ENCODE measurements at regions not wholly inside any gene's neighbourhood (a gene's known extent, or its start where the extent isn't known, plus 50 kb on each side); places are given as distances from the start of the nearest gene placed in this dataset.

DNA sequence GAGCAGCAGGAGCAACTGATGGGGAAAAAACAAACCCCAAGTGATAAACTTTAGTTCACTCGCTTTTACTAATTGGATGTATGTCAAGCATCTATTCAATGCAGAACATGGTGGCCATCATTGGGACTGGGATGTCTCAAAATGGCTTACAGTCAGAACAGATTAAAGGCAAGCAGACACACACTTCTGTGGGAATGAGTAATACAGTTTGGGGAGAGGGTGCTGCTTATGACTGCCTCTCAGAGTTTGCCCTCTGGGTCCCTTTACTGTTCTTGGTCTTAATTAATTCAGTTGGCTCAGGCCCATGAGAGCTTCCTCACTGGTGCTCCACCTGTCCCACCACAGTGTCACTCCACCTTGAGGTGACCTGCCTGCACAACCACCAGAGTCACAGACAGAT, 119.5 kb downstream of the TBX19 start:
- H4K20me1 ChIP-seq (ENCODE audit: low read depth, low read length), result no peaks in the 10 kb centered on the region
- H3K36me3 ChIP-seq (ENCODE audit: low read length), result no peaks in the 10 kb centered on the region
- H3K4me3 ChIP-seq (ENCODE audit: insufficient read depth, low read length, poor library complexity, severe bottlenecking), result no peak overlapping the region
- H2AFZ ChIP-seq (ENCODE audit: low read depth, low read length, severe bottlenecking), result no peak overlapping the region
- no peak overlapping the region for H3K9ac ChIP-seq (ENCODE audit: low read length)
- no peak for TF ChIP-seq EZH2phosphoT487 (conservative IDR thresholded peaks at IDR 0.05; ENCODE audit: low read length)
- TF ChIP-seq, protein P1, sequence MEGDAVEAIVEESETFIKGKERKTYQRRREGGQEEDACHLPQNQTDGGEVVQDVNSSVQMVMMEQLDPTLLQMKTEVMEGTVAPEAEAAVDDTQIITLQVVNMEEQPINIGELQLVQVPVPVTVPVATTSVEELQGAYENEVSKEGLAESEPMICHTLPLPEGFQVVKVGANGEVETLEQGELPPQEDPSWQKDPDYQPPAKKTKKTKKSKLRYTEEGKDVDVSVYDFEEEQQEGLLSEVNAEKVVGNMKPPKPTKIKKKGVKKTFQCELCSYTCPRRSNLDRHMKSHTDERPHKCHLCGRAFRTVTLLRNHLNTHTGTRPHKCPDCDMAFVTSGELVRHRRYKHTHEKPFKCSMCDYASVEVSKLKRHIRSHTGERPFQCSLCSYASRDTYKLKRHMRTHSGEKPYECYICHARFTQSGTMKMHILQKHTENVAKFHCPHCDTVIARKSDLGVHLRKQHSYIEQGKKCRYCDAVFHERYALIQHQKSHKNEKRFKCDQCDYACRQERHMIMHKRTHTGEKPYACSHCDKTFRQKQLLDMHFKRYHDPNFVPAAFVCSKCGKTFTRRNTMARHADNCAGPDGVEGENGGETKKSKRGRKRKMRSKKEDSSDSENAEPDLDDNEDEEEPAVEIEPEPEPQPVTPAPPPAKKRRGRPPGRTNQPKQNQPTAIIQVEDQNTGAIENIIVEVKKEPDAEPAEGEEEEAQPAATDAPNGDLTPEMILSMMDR (IDR thresholded peaks at IDR 0.05; ENCODE audit: insufficient read depth, low read length, poor library complexity, severe bottlenecking), result no peak
- H3K4me2 ChIP-seq (ENCODE audit: low read depth, low read length, poor library complexity, severe bottlenecking), result no peak overlapping the region
- no peaks in the 10 kb centered on the region for H3K27me3 ChIP-seq (ENCODE audit: low read length)
- H3K9me3 ChIP-seq (ENCODE audit: insufficient read depth, low read length), result no peaks in the 10 kb centered on the region
- H3K9me2 ChIP-seq (replicated peaks; ENCODE audit: insufficient read depth, low read length), result no peaks in the 10 kb centered on the region
- no peaks in the 10 kb centered on the region for H3F3A ChIP-seq (ENCODE audit: insufficient read depth)
- H3K27ac ChIP-seq (ENCODE audit: low read depth, low read length), result no peak overlapping the region
- no peaks in the 10 kb centered on the region for H3K79me2 ChIP-seq (ENCODE audit: insufficient read depth, low read length)

DNA sequence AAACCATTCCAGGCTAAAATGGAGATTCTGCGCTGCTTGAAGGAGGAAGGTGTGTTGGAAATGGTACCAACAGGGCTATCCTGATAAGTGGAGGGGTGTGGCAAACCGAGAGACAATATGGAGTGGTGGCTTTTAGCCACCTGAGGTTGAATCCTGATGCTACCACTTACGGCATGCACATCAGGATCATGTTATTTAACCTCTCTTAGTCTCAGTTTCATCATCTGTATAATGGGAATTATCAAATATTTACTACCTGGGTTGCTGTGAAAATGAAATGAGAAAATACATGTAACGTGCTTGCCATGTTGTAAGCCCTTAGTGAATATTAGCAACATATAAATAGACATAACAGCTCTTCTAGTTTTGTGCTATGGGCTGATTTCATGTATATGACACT, 117.1 kb downstream of the TBX19 start:
- H4K20me1 ChIP-seq (ENCODE audit: low read depth, low read length), result no peaks in the 10 kb centered on the region
- H3K79me2 ChIP-seq (ENCODE audit: insufficient read depth, low read length), result no peaks in the 10 kb centered on the region
- no peak overlapping the region for H3K27ac ChIP-seq (ENCODE audit: low read depth, low read length)
- no peaks in the 10 kb centered on the region for H3K9me3 ChIP-seq (ENCODE audit: insufficient read depth, low read length)
- H3K27me3 ChIP-seq (ENCODE audit: low read length), result no peaks in the 10 kb centered on the region
- no peak overlapping the region for H3K4me2 ChIP-seq (ENCODE audit: low read depth, low read length, poor library complexity, severe bottlenecking)
- H3F3A ChIP-seq (ENCODE audit: insufficient read depth), result no peaks in the 10 kb centered on the region
- H2AFZ ChIP-seq (ENCODE audit: low read depth, low read length, severe bottlenecking), result no peak overlapping the region
- no peak for TF ChIP-seq EZH2phosphoT487 (conservative IDR thresholded peaks at IDR 0.05; ENCODE audit: low read length)
- TF ChIP-seq, protein P1 (IDR thresholded peaks at IDR 0.05; ENCODE audit: insufficient read depth, low read length, poor library complexity, severe bottlenecking), result no peak
- no peak overlapping the region for H3K9ac ChIP-seq (ENCODE audit: low read length)
- no peak overlapping the region for H3K4me3 ChIP-seq (ENCODE audit: insufficient read depth, low read length, poor library complexity, severe bottlenecking)
- no peaks in the 10 kb centered on the region for H3K9me2 ChIP-seq (replicated peaks; ENCODE audit: insufficient read depth, low read length)
- H3K36me3 ChIP-seq (ENCODE audit: low read length), result no peaks in the 10 kb centered on the region

DNA sequence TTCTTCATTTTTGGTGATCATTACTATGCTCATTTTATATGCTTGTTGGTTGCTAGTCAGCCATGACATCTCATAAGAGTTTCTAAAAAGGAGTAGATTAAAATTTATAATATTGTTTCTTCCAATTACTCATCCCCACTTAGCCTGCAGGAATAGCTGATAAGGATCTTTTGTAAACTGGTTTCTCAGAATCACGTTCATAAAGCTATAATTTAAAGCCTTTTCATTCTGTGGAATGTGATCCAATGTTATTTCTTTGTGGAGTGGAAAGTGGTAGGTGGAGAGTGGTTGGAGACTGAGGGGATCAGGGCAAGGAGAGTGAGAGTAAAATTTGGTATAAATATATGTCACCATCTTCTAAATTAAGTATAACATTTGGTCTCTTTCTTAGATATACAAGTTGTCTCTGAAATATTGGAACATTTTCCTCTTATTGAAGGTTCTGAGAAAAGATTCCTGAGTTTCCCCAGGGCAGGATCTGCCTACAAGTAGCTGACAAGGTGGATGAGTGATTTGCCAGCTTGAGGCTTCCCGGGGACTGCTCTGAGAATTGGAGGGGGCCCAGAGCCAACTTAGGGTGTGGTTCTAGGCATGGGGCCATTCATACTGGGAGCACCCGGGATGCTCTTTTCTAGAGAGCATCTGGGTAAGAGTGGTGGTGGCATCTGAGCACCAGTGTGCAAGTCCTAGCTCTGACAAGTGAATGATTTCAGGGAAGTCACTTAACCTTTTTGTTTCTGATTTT, 116.4 kb downstream of the TBX19 start:
- H2AFZ ChIP-seq (ENCODE audit: low read depth, low read length, severe bottlenecking), result no peak overlapping the region
- no peaks in the 10 kb centered on the region for H3K79me2 ChIP-seq (ENCODE audit: insufficient read depth, low read length)
- no peak overlapping the region for H3K9ac ChIP-seq (ENCODE audit: low read length)
- H3K9me3 ChIP-seq (ENCODE audit: insufficient read depth, low read length), result no peaks in the 10 kb centered on the region
- no peaks in the 10 kb centered on the region for H3K36me3 ChIP-seq (ENCODE audit: low read length)
- H4K20me1 ChIP-seq (ENCODE audit: low read depth, low read length), result no peaks in the 10 kb centered on the region
- TF ChIP-seq, protein P1 (IDR thresholded peaks at IDR 0.05; ENCODE audit: insufficient read depth, low read length, poor library complexity, severe bottlenecking), result no peak
- TF ChIP-seq EZH2phosphoT487 (conservative IDR thresholded peaks at IDR 0.05; ENCODE audit: low read length), result no peak
- H3K9me2 ChIP-seq (replicated peaks; ENCODE audit: insufficient read depth, low read length), result no peaks in the 10 kb centered on the region
- H3K27ac ChIP-seq (ENCODE audit: low read depth, low read length), result no peak overlapping the region
- H3K4me3 ChIP-seq (ENCODE audit: insufficient read depth, low read length, poor library complexity, severe bottlenecking), result no peak overlapping the region
- no peaks in the 10 kb centered on the region for H3F3A ChIP-seq (ENCODE audit: insufficient read depth)
- H3K4me2 ChIP-seq (ENCODE audit: low read depth, low read length, poor library complexity, severe bottlenecking), result no peak overlapping the region
- H3K27me3 ChIP-seq (ENCODE audit: low read length), result no peaks in the 10 kb centered on the region

All from SU-DHL-6 (cell line).